ENCODE measurements at regions not wholly inside any gene's neighbourhood (a gene's known extent, or its start where the extent isn't known, plus 50 kb on each side); places are given as distances from the start of the nearest gene placed in this dataset.
"Not testable (repeated sequence)": the region's sequence is repeated elsewhere in the genome, so short reads cannot be mapped to it uniquely, and the experiment has no call there.

GRCh38 chr2:47728551-47728950, 54.4 kb upstream of the MSH6 start:
- no peak overlapping the region for H3K9ac ChIP-seq
- H3K27me3 ChIP-seq (ENCODE audit: control insufficient read depth, insufficient read depth, low read length) = no peaks in the 10 kb centered on the region
- no peaks in the 10 kb centered on the region for H3K9me3 ChIP-seq (ENCODE audit: control insufficient read depth, low read length)
- H3K4me2 ChIP-seq (ENCODE audit: low read length) = no peak overlapping the region
- H3K27ac ChIP-seq = no peak overlapping the region
- no peak overlapping the region for H3K4me3 ChIP-seq (ENCODE audit: low read depth, low read length)
- H3K4me1 ChIP-seq = no peaks in the 10 kb centered on the region
- TF ChIP-seq CTCF (IDR thresholded peaks at IDR 0.05) = no peak
- no peaks in the 10 kb centered on the region for H3K79me2 ChIP-seq
- H2AFZ ChIP-seq = no peak overlapping the region
- no peaks in the 10 kb centered on the region for H3K36me3 ChIP-seq (ENCODE audit: control insufficient read depth, insufficient read depth, low read length)

- no peak overlapping the region for H3K4me3 ChIP-seq (ENCODE audit: low read depth, low read length)
- no peak overlapping the region for H3K4me2 ChIP-seq (ENCODE audit: low read length)
- no peaks in the 10 kb centered on the region for H3K4me1 ChIP-seq
- H3K9me3 ChIP-seq (ENCODE audit: control insufficient read depth, low read length) = no peaks in the 10 kb centered on the region
- H3K27me3 ChIP-seq (ENCODE audit: control insufficient read depth, insufficient read depth, low read length) = no peaks in the 10 kb centered on the region
- H2AFZ ChIP-seq = peak overlapping the region; percentile 47
- H3K27ac ChIP-seq = no peak overlapping the region
- H3K36me3 ChIP-seq (ENCODE audit: control insufficient read depth, insufficient read depth, low read length) = no peaks in the 10 kb centered on the region
- TF ChIP-seq CTCF (IDR thresholded peaks at IDR 0.05) = no peak
- H3K9ac ChIP-seq = no peak overlapping the region
- no peaks in the 10 kb centered on the region for H3K79me2 ChIP-seq
Observed at GRCh38 chr2:47727956-47728355, 55.0 kb upstream of the MSH6 start.

GRCh38 chr2:47726978-47727377, 56.0 kb upstream of the MSH6 start:
- not testable (repeated sequence) for H3K27ac ChIP-seq; H3K4me1 ChIP-seq; H3K4me2 ChIP-seq (ENCODE audit: low read length); H3K9ac ChIP-seq; H3K9me3 ChIP-seq (ENCODE audit: control insufficient read depth, low read length); H3K79me2 ChIP-seq; H3K36me3 ChIP-seq (ENCODE audit: control insufficient read depth, insufficient read depth, low read length); H3K27me3 ChIP-seq (ENCODE audit: control insufficient read depth, insufficient read depth, low read length); H3K4me3 ChIP-seq (ENCODE audit: low read depth, low read length); H2AFZ ChIP-seq

- H3K4me3 ChIP-seq (ENCODE audit: low read depth, low read length) = no peak overlapping the region
- TF ChIP-seq CTCF (IDR thresholded peaks at IDR 0.05) = no peak
- H3K4me1 ChIP-seq = no peaks in the 10 kb centered on the region
- H3K36me3 ChIP-seq (ENCODE audit: control insufficient read depth, insufficient read depth, low read length) = no peaks in the 10 kb centered on the region
- no peak overlapping the region for H3K9ac ChIP-seq
- no peaks in the 10 kb centered on the region for H3K79me2 ChIP-seq
- H3K27ac ChIP-seq = no peak overlapping the region
- H2AFZ ChIP-seq = no peak overlapping the region
- no peaks in the 10 kb centered on the region for H3K9me3 ChIP-seq (ENCODE audit: control insufficient read depth, low read length)
- no peak overlapping the region for H3K4me2 ChIP-seq (ENCODE audit: low read length)
- H3K27me3 ChIP-seq (ENCODE audit: control insufficient read depth, insufficient read depth, low read length) = no peaks in the 10 kb centered on the region
Observed at GRCh38 chr2:47725808-47726207, 57.1 kb upstream of the MSH6 start.

GRCh38 chr2:47724221-47724981, 58.5 kb upstream of the MSH6 start:
- H2AFZ ChIP-seq = peak overlapping the region; percentile 50
- no peaks in the 10 kb centered on the region for H3K4me1 ChIP-seq
- H3K36me3 ChIP-seq (ENCODE audit: control insufficient read depth, insufficient read depth, low read length) = no peaks in the 10 kb centered on the region
- H3K4me2 ChIP-seq (ENCODE audit: low read length) = no peak overlapping the region
- TF ChIP-seq CTCF (IDR thresholded peaks at IDR 0.05) = no peak
- no peak overlapping the region for H3K27ac ChIP-seq
- H3K9ac ChIP-seq = no peak overlapping the region
- H3K4me3 ChIP-seq (ENCODE audit: low read depth, low read length) = no peak overlapping the region
- no peaks in the 10 kb centered on the region for H3K27me3 ChIP-seq (ENCODE audit: control insufficient read depth, insufficient read depth, low read length)
- H3K79me2 ChIP-seq = no peaks in the 10 kb centered on the region
- no peaks in the 10 kb centered on the region for H3K9me3 ChIP-seq (ENCODE audit: control insufficient read depth, low read length)
